GM12872 (cell line): ENCODE measurements at regions not wholly inside any gene's neighbourhood (a gene's known extent, or its start where the extent isn't known, plus 50 kb on each side); places are given as distances from the start of the nearest gene placed in this dataset.

ENCODE experiments used
- TF ChIP-seq, protein P1 (sequence below): IDR thresholded peaks from 3 replicates; pipeline ENCODE4 v1.5.1; 2011; ENCODE audit warnings: low read depth, mild to moderate bottlenecking, low read length, moderate library complexity; ENCODE audit not compliant: insufficient read depth

DNA sequence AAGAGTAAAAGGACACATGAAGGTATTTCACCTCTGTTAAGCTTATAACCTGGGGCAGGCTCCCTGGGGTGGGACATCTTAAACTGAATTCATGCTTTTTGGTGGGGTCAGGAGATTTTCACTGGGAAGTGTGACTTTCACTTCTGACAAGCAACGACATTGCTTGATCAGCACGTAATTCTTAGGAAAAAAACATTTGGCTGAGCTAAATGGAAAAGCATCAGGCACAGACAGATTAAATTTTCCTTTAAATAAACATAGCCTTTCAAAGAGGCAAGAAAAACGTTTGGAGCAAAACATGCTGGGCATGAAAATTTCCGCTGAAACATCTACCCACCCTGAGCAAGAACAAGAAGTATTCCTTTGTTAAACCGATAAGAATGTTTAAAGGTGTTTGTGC is 674.0 kb upstream of the CELF4 start:
- TF ChIP-seq, protein P1, sequence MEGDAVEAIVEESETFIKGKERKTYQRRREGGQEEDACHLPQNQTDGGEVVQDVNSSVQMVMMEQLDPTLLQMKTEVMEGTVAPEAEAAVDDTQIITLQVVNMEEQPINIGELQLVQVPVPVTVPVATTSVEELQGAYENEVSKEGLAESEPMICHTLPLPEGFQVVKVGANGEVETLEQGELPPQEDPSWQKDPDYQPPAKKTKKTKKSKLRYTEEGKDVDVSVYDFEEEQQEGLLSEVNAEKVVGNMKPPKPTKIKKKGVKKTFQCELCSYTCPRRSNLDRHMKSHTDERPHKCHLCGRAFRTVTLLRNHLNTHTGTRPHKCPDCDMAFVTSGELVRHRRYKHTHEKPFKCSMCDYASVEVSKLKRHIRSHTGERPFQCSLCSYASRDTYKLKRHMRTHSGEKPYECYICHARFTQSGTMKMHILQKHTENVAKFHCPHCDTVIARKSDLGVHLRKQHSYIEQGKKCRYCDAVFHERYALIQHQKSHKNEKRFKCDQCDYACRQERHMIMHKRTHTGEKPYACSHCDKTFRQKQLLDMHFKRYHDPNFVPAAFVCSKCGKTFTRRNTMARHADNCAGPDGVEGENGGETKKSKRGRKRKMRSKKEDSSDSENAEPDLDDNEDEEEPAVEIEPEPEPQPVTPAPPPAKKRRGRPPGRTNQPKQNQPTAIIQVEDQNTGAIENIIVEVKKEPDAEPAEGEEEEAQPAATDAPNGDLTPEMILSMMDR, result no peak

DNA sequence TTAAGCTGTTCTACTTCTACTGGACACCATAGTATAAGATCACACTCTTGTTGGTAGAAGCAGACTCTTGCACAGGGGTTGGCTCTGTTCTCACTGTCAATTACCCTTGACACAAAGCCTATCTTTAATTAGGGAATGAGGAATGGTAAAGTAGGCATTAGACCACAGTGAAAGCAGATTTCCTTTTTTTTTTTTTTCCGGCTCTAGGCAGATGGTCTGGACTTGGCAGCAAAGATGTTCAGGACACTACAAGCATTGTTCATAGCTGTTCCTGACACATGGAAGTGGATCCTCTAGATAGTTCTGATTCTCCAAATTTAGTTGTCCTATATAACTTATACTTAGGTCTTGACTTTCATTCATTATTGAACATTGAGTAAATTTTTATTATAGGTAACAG is 672.2 kb upstream of the CELF4 start:
- TF ChIP-seq, protein P1, result no peak

DNA sequence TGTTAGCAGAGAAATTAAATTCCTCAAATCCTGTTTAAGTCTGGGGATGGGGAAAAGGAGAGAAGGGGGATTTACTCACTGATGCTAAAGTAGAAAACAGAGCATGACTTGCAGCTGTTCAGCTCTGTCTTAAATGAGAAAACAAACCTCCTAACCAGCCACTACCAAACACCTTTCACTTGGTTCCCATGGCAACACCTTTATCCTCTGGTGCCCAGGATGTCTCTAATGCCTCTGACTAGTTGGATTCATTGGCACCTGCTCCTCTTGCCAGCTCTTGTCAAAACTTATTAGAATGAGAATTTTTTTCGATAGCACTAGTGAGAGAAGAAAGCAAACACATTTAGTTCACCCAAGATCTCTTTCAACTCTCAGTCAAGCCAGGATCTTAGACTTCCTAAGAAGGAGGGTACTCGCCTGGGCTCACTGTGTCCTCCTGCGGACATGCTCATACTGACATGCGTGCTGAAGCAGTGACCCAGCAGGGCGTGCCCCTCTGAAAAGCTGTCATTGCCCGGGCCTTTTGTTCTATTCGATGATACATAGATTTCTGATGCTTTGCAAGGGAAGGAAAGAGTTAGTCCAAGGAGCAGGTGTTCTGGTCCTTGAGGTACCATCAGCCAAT is 656.0 kb upstream of the CELF4 start:
- TF ChIP-seq, protein P1, result no peak

DNA sequence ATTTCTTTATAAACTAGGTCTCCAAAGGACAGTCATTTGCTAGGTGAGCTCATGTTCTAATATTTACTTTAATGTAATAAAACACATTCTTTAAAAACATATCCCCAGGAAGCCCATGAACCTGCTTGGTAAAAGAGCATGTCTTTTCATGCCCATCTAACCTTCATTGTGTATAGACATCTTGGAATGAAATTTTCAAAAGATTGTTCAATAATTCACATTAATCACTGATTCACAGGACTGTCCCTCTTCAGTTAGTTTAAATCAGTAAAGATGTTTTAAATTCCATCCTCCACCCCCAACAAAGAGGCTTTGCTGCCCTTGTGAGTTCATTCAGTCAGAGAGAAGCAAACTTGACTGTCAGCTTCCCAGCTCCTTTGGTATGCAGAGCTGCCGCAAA is 633.4 kb upstream of the CELF4 start:
- TF ChIP-seq, protein P1, result no peak

DNA sequence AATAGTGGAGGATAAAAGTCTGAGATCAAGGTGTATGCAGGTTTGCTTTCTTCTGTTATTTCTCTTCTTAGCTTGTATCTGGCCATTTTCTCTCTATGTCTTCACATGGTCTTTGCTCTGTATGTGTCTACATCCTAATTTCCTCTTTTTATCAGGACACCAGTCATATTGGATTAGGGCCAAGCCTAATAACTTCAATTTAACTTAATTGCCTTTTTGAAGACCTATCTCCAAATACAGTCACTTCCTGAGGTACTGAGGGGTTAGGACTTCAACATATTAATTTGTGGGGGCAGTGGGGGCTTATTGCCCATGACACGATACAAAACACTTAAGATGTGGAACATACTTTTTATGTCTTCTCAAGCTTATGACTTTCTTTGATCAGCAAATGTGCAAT is 632.9 kb upstream of the CELF4 start:
- TF ChIP-seq, protein P1, result no peak

DNA sequence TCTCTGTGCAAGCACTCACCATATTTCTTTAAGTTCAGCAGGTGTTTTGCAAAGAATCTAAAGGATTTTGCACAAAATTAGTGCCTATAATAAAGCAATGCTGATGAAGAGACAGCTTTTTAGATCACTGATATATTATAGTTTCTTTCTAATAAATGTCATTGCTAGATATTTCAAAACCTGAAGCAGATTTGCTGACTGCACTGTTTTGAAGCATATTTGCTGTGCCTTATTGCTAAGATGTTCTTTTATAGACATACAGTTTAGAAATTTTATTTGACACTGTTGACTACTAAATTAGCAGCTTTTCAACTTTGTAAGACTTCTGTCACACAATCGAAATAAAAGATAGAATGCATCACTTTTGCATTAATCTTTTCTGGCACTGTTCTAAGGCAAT is 620.9 kb upstream of the CELF4 start:
- TF ChIP-seq, protein P1, result no peak

DNA sequence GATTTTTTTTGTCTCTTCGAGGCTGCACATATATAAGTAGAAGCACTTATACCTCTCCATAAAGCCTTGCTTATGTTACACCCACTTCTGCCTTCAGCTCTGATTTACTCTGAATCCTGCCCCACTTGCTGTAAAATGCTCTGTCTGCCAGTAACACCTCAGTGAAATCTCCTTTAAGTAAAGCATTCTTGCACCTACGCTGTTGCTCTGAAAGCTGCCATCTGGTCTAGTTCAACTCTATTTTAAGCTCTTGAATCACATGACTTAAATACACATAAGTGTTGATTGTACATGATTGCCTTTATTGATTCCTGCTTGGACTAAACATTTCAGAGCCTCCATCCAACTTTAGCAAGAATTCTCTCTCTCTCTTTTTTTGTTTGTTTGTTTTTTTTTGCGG is 609.0 kb upstream of the CELF4 start:
- TF ChIP-seq, protein P1, result no peak

DNA sequence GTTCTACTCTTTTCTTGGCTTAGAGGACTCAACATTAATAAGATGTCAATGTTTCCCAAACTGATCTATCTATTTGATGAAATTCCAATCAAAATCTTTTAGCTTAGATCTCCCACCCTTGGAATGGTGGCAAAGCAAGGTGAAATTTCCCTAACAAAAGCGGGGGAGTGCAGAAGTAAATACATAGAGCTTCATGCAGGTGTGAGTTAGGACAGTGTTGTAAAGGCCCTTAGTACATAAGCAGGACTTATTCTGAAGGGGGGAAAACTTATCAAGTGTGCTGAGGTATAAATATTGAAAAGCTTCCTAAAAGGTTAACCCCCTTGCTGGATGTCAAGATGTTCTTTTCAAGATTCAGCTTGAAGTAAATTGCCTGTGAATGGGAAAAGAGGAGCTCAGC is 608.6 kb upstream of the CELF4 start:
- TF ChIP-seq, protein P1, result no peak
